ENCODE measurements at regions not wholly inside any gene's neighbourhood (a gene's known extent, or its start where the extent isn't known, plus 50 kb on each side); places are given as distances from the start of the nearest gene placed in this dataset.
"Not testable (repeated sequence)": the region's sequence is repeated elsewhere in the genome, so short reads cannot be mapped to it uniquely, and the experiment has no call there.

- intact Hi-C loops (cut with DNase I): no loop called here
- no peak for ATAC-seq
- DNase-seq (ENCODE audit: low spot score): no peak
Observed at GRCh38 chr11:49442669-49443068, 234.3 kb upstream of the FOLH1 start.

GRCh38 chr11:49439901-49440300 lies 231.5 kb upstream of the FOLH1 start:
- DNase-seq (ENCODE audit: low spot score); intact Hi-C loops (cut with DNase I); ATAC-seq: not testable (repeated sequence)

GRCh38 chr11:49434308-49434707 lies 225.9 kb upstream of the FOLH1 start:
- intact Hi-C loops (cut with DNase I); ATAC-seq; DNase-seq (ENCODE audit: low spot score): not testable (repeated sequence)

- intact Hi-C loops (cut with DNase I): no loop called here
- DNase-seq (ENCODE audit: low spot score) (no peak), ATAC-seq (no peak)
Observed at GRCh38 chr11:49432242-49432848, 223.9 kb upstream of the FOLH1 start.

- no peak for ATAC-seq
- DNase-seq (ENCODE audit: low spot score): no peak
- intact Hi-C loops (cut with DNase I): no loop called here
Observed at GRCh38 chr11:49424136-49424535, 215.7 kb upstream of the FOLH1 start.

GRCh38 chr11:49418877-49419276 lies 210.5 kb upstream of the FOLH1 start:
- DNase-seq (ENCODE audit: low spot score); intact Hi-C loops (cut with DNase I); ATAC-seq: not testable (repeated sequence)

- DNase-seq (ENCODE audit: low spot score) (no peak), ATAC-seq (no peak)
- intact Hi-C loops (cut with DNase I): no loop called here
Observed at GRCh38 chr11:49405743-49406142, 197.3 kb upstream of the FOLH1 start.

GRCh38 chr11:49395789-49396188 lies 187.4 kb upstream of the FOLH1 start:
- DNase-seq (ENCODE audit: low spot score); ATAC-seq; intact Hi-C loops (cut with DNase I): not testable (repeated sequence)

GRCh38 chr11:49390362-49390761 lies 182.0 kb upstream of the FOLH1 start:
- intact Hi-C loops (cut with DNase I); ATAC-seq; DNase-seq (ENCODE audit: low spot score): not testable (repeated sequence)

- intact Hi-C loops (cut with DNase I); DNase-seq (ENCODE audit: low spot score); ATAC-seq: not testable (repeated sequence)
Observed at GRCh38 chr11:49389149-49389548, 180.7 kb upstream of the FOLH1 start.

GRCh38 chr11:49384371-49384770 lies 176.0 kb upstream of the FOLH1 start:
- intact Hi-C loops (cut with DNase I); DNase-seq (ENCODE audit: low spot score); ATAC-seq: not testable (repeated sequence)

GRCh38 chr11:49377978-49378377 lies 169.6 kb upstream of the FOLH1 start:
- no peak for DNase-seq (ENCODE audit: low spot score)
- intact Hi-C loops (cut with DNase I): no loop called here
- ATAC-seq: no peak

- DNase-seq (ENCODE audit: low spot score); ATAC-seq; intact Hi-C loops (cut with DNase I): not testable (repeated sequence)
Observed at GRCh38 chr11:49373866-49374265, 165.5 kb upstream of the FOLH1 start.

- intact Hi-C loops (cut with DNase I); ATAC-seq; DNase-seq (ENCODE audit: low spot score): not testable (repeated sequence)
Observed at GRCh38 chr11:49373385-49373784, 165.0 kb upstream of the FOLH1 start.

- intact Hi-C loops (cut with DNase I); DNase-seq (ENCODE audit: low spot score); ATAC-seq: not testable (repeated sequence)
Observed at GRCh38 chr11:49372137-49372536, 163.7 kb upstream of the FOLH1 start.

GRCh38 chr11:49368556-49368955 lies 160.2 kb upstream of the FOLH1 start:
- ATAC-seq; DNase-seq (ENCODE audit: low spot score); intact Hi-C loops (cut with DNase I): not testable (repeated sequence)

GRCh38 chr11:49365375-49365774 lies 157.0 kb upstream of the FOLH1 start:
- DNase-seq (ENCODE audit: low spot score); intact Hi-C loops (cut with DNase I): not testable (repeated sequence)
- peak; percentile 89 for ATAC-seq

GRCh38 chr11:49362994-49363393 lies 154.6 kb upstream of the FOLH1 start:
- intact Hi-C loops (cut with DNase I); DNase-seq (ENCODE audit: low spot score): not testable (repeated sequence)
- peak; percentile 69 for ATAC-seq

- ATAC-seq; intact Hi-C loops (cut with DNase I); DNase-seq (ENCODE audit: low spot score): not testable (repeated sequence)
Observed at GRCh38 chr11:49354536-49354935, 146.1 kb upstream of the FOLH1 start.

GRCh38 chr11:49352868-49353267 lies 144.5 kb upstream of the FOLH1 start:
- intact Hi-C loops (cut with DNase I); DNase-seq (ENCODE audit: low spot score); ATAC-seq: not testable (repeated sequence)

GRCh38 chr11:49346627-49347026 lies 138.2 kb upstream of the FOLH1 start:
- DNase-seq (ENCODE audit: low spot score); ATAC-seq; intact Hi-C loops (cut with DNase I): not testable (repeated sequence)

All from sciatic nerve (tissue), 2 donors.